HG03457 (cell line): ENCODE measurements at regions not wholly inside any gene's neighbourhood (a gene's known extent, or its start where the extent isn't known, plus 50 kb on each side); places are given as distances from the start of the nearest gene placed in this dataset.

Experiments used
- ATAC-seq: cut with Tn5 transposase; IDR thresholded peaks from one replicate; pipeline ENCODE4 v1.9.1; 2021; ENCODE audit warnings: moderate number of reproducible peaks; ENCODE audit not compliant: unreplicated experiment

- ATAC-seq = no peak
These were observed 723.7 kb downstream of the RWDD3 start for GRCh38 chr1:95957748-95958147.

- no peak for ATAC-seq
These were observed 732.9 kb downstream of the RWDD3 start for GRCh38 chr1:95966866-95967265.

- no peak for ATAC-seq
These were observed 740.6 kb downstream of the RWDD3 start for GRCh38 chr1:95974586-95974985.

GRCh38 chr1:95982711-95983110, 738.9 kb upstream of the PTBP2 start:
- no peak for ATAC-seq

- ATAC-seq = no peak
These were observed 737.8 kb upstream of the PTBP2 start for GRCh38 chr1:95983831-95984230.

- no peak for ATAC-seq
These were observed 736.7 kb upstream of the PTBP2 start for GRCh38 chr1:95984798-95985374.

- no peak for ATAC-seq
These were observed 731.6 kb upstream of the PTBP2 start for GRCh38 chr1:95990033-95990432.

- no peak for ATAC-seq
These were observed 729.6 kb upstream of the PTBP2 start for GRCh38 chr1:95991787-95992520.

- no peak for ATAC-seq
These were observed 726.9 kb upstream of the PTBP2 start for GRCh38 chr1:95994643-95995042.

GRCh38 chr1:96002201-96002600, 719.4 kb upstream of the PTBP2 start:
- ATAC-seq = no peak

GRCh38 chr1:96002969-96003964, 718.3 kb upstream of the PTBP2 start:
- ATAC-seq = no peak

- no peak for ATAC-seq
These were observed 711.7 kb upstream of the PTBP2 start for GRCh38 chr1:96009831-96010434.

GRCh38 chr1:96011606-96012005, 710.0 kb upstream of the PTBP2 start:
- ATAC-seq = no peak

- no peak for ATAC-seq
These were observed 705.4 kb upstream of the PTBP2 start for GRCh38 chr1:96016219-96016618.

- no peak for ATAC-seq
These were observed 701.2 kb upstream of the PTBP2 start for GRCh38 chr1:96020378-96020777.

GRCh38 chr1:96025062-96025461, 696.5 kb upstream of the PTBP2 start:
- no peak for ATAC-seq

- ATAC-seq = no peak
These were observed 693.5 kb upstream of the PTBP2 start for GRCh38 chr1:96028071-96028470.

GRCh38 chr1:96030312-96030711, 691.3 kb upstream of the PTBP2 start:
- ATAC-seq = no peak

GRCh38 chr1:96034006-96034405, 687.6 kb upstream of the PTBP2 start:
- ATAC-seq = no peak

GRCh38 chr1:96036763-96037162, 684.8 kb upstream of the PTBP2 start:
- no peak for ATAC-seq

- ATAC-seq = no peak
These were observed 682.9 kb upstream of the PTBP2 start for GRCh38 chr1:96038636-96039035.
